ENCODE measurements at regions not wholly inside any gene's neighbourhood (a gene's known extent, or its start where the extent isn't known, plus 50 kb on each side); places are given as distances from the start of the nearest gene placed in this dataset.

GRCh38 chr18:77339093-77339492 lies 89.4 kb downstream of the GALR1 start:
- TF ChIP-seq POLR2A (IDR thresholded peaks at IDR 0.05; ENCODE audit: low read length) (no peak), GATA1 (IDR thresholded peaks at IDR 0.05; ENCODE audit: low read depth, low read length) (no peak)

All from erythroblast (primary cell).